ENCODE measurements at regions not wholly inside any gene's neighbourhood (a gene's known extent, or its start where the extent isn't known, plus 50 kb on each side); places are given as distances from the start of the nearest gene placed in this dataset.
"Not testable (repeated sequence)": the region's sequence is repeated elsewhere in the genome, so short reads cannot be mapped to it uniquely, and the experiment has no call there.

GRCh38 chr3:44171891-44172290 is 69.8 kb upstream of the TOPAZ1 start:
- POLR2A ChIA-PET: no interaction called here
- in situ Hi-C loops (cut with HindIII; ENCODE audit: low pct_unique_long_range_greater_than_20kb, low sequenced_read_pairs) (no loop called here), intact Hi-C loops (cut with micrococcal nuclease; ENCODE audit: unreplicated experiment) (no loop called here)
- Histone ChIP-seq H3K36me3 (ENCODE audit: control insufficient read depth, insufficient read depth, low read length) (no peaks in the 10 kb centered on the region), H3K27me3 (ENCODE audit: control insufficient read depth, insufficient read depth, low read length) (no peaks in the 10 kb centered on the region), H3K9me3 (ENCODE audit: control insufficient read depth, insufficient read depth, low read depth, low read length) (no peaks in the 10 kb centered on the region), H3K27ac (ENCODE audit: low read length) (no peak overlapping the region), H3K4me1 (ENCODE audit: control insufficient read depth, insufficient read depth, low read length) (no peaks in the 10 kb centered on the region), H3K4me3 (ENCODE audit: low read depth in 2 of 2, low read length in 2 of 2) (no peak overlapping the region)
- ATAC-seq (no peak), DNase-seq (ENCODE audit: low read depth, low spot score) (no peak)
- CTCF ChIA-PET: no interaction called here
- BruUV-seq (replicated peaks): no TSS peak
- TF ChIP-seq POLR2AphosphoS5 (IDR thresholded peaks at IDR 0.05; ENCODE audit: low read depth, low read length) (no peak), TCF7L2 (IDR thresholded peaks at IDR 0.05; ENCODE audit: low read depth, low read length) (no peak), REST (IDR thresholded peaks at IDR 0.05; ENCODE audit: insufficient read depth in 1 of 2, low read depth in 2 of 2, low read length in 1 of 2) (no peak), CTCF (IDR thresholded peaks at IDR 0.05) (no peak), SIN3A (IDR thresholded peaks at IDR 0.05; ENCODE audit: borderline replicate concordance, insufficient read depth, low read depth, low read length) (no peak)

- ATAC-seq; H3K27ac ChIP-seq (ENCODE audit: low read length); CTCF ChIA-PET; POLR2A ChIA-PET; H3K4me1 ChIP-seq (ENCODE audit: control insufficient read depth, insufficient read depth, low read length); H3K9me3 ChIP-seq (ENCODE audit: control insufficient read depth, insufficient read depth, low read depth, low read length); H3K4me3 ChIP-seq (ENCODE audit: low read depth in 2 of 2, low read length in 2 of 2); BruUV-seq (replicated peaks); in situ Hi-C loops (cut with HindIII; ENCODE audit: low pct_unique_long_range_greater_than_20kb, low sequenced_read_pairs); H3K27me3 ChIP-seq (ENCODE audit: control insufficient read depth, insufficient read depth, low read length); DNase-seq (ENCODE audit: low read depth, low spot score); H3K36me3 ChIP-seq (ENCODE audit: control insufficient read depth, insufficient read depth, low read length); intact Hi-C loops (cut with micrococcal nuclease; ENCODE audit: unreplicated experiment): not testable (repeated sequence)
Observed at GRCh38 chr3:44172701-44173100, 69.0 kb upstream of the TOPAZ1 start.

- Histone ChIP-seq H3K9me3 (ENCODE audit: control insufficient read depth, insufficient read depth, low read depth, low read length) (no peaks in the 10 kb centered on the region), H3K27me3 (ENCODE audit: control insufficient read depth, insufficient read depth, low read length) (no peaks in the 10 kb centered on the region), H3K36me3 (ENCODE audit: control insufficient read depth, insufficient read depth, low read length) (no peaks in the 10 kb centered on the region), H3K27ac (ENCODE audit: low read length) (no peak overlapping the region), H3K4me1 (ENCODE audit: control insufficient read depth, insufficient read depth, low read length) (no peaks in the 10 kb centered on the region), H3K4me3 (ENCODE audit: low read depth in 2 of 2, low read length in 2 of 2) (no peak overlapping the region)
- CTCF ChIA-PET: no interaction called here
- BruUV-seq (replicated peaks): no TSS peak
- TF ChIP-seq CTCF (IDR thresholded peaks at IDR 0.05) (no peak), SIN3A (IDR thresholded peaks at IDR 0.05; ENCODE audit: borderline replicate concordance, insufficient read depth, low read depth, low read length) (no peak), REST (IDR thresholded peaks at IDR 0.05; ENCODE audit: insufficient read depth in 1 of 2, low read depth in 2 of 2, low read length in 1 of 2) (no peak), TCF7L2 (IDR thresholded peaks at IDR 0.05; ENCODE audit: low read depth, low read length) (no peak), POLR2AphosphoS5 (IDR thresholded peaks at IDR 0.05; ENCODE audit: low read depth, low read length) (no peak)
- ATAC-seq: no peak
- in situ Hi-C loops (cut with HindIII; ENCODE audit: low pct_unique_long_range_greater_than_20kb, low sequenced_read_pairs): no loop called here
- no peak for DNase-seq (ENCODE audit: low read depth, low spot score)
- POLR2A ChIA-PET: no interaction called here
- intact Hi-C loops (cut with micrococcal nuclease; ENCODE audit: unreplicated experiment): no loop called here
Observed at GRCh38 chr3:44173263-44173662, 68.4 kb upstream of the TOPAZ1 start.

Measured in Panc1 (cell line).